A549 (cell line): ENCODE measurements at regions not wholly inside any gene's neighbourhood (a gene's known extent, or its start where the extent isn't known, plus 50 kb on each side); places are given as distances from the start of the nearest gene placed in this dataset.

Experiments
- CBX2 ChIP-seq: fragments of 200-600 bp; sonication (generic); IDR thresholded peaks from 2 replicates; pipeline ENCODE4 v1.6.1; 2016; ENCODE audit warnings: low read depth, mild to moderate bottlenecking, borderline replicate concordance
- CHD2 ChIP-seq: fragments of 150-350 bp; IDR thresholded peaks from 2 replicates; pipeline ENCODE4 v1.6.1; 2014; ENCODE audit warnings: low read length; ENCODE audit not compliant: partially characterized antibody
- EHMT2 ChIP-seq: fragments of 200-600 bp; sonication (generic); IDR thresholded peaks from 2 replicates; pipeline ENCODE4 v1.6.1; 2016; ENCODE audit warnings: antibody characterized with exemption, low read depth, mild to moderate bottlenecking, moderate library complexity
- MAFK ChIP-seq: fragments of 450-650 bp; IDR thresholded peaks from 2 replicates; pipeline ENCODE4 v1.6.1; 2014; ENCODE audit not compliant: partially characterized antibody
- MYC ChIP-seq: IDR thresholded peaks from 2 replicates; pipeline ENCODE4 v1.6.1; 2012; ENCODE audit warnings: mild to moderate bottlenecking, inconsistent platforms, low read length, improper control_type of control experiment, borderline replicate concordance
- POLR2A ChIP-seq: IDR thresholded peaks from 2 replicates; pipeline ENCODE4 v1.6.1; 2012; ENCODE audit warnings: mild to moderate bottlenecking, low read length
- RNF2 ChIP-seq: fragments of 200-600 bp; sonication (generic); IDR thresholded peaks from 2 replicates; pipeline ENCODE4 v1.6.1; 2016; ENCODE audit warnings: low read depth, mild to moderate bottlenecking, antibody characterized with exemption, moderate library complexity, borderline replicate concordance
- SMC3 ChIP-seq: fragments of >200 bp; sonication (Bioruptor Twin); formaldehyde crosslinking; IDR thresholded peaks from 3 replicates; pipeline ENCODE4 v1.6.1; 2018; ENCODE audit warnings: inconsistent platforms
- ZFP36 ChIP-seq: fragments of 450-650 bp; IDR thresholded peaks from 2 replicates; pipeline ENCODE4 v1.6.1; 2014; ENCODE audit warnings: borderline replicate concordance; ENCODE audit not compliant: partially characterized antibody
- TF ChIP-seq, protein P1 (sequence below): fragments of 150-350 bp; IDR thresholded peaks from 2 replicates; pipeline ENCODE4 v1.6.1; 2014; ENCODE audit warnings: low read depth, mild to moderate bottlenecking, low read length
- TF ChIP-seq, protein P2 (sequence below): fragments of >200 bp; sonication (Bioruptor Twin); formaldehyde crosslinking; IDR thresholded peaks from 3 replicates; pipeline ENCODE4 v1.5.1; 2016
- TF ChIP-seq, protein P3 (sequence below): IDR thresholded peaks from 2 replicates; pipeline ENCODE4 v1.6.1; 2012

DNA sequence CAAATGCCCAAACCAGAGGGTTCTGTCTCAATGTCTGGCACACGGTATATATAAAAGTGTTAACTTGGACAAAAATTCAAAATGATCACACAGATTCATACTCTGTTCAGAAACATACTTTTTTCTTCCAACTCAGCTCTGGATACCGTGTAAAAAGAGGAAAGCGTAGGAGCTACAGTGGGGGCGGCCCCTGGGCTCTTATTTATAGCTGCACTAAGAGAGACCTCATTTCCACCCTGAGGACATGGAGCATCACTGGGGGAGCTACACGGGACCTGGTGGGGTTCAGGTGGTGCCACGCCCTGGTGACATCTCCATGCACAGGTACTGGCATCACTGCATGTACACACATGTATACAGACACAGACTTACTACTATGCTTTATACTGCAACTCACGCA lies 185.9 kb upstream of the FOXQ1 start:
- TF ChIP-seq MAFK (no peak), RNF2 (no peak), CBX2 (no peak), SMC3 (no peak), EHMT2 (no peak), POLR2A (no peak), CHD2 (no peak), ZFP36 (no peak), MYC (no peak)
- TF ChIP-seq, protein P1, sequence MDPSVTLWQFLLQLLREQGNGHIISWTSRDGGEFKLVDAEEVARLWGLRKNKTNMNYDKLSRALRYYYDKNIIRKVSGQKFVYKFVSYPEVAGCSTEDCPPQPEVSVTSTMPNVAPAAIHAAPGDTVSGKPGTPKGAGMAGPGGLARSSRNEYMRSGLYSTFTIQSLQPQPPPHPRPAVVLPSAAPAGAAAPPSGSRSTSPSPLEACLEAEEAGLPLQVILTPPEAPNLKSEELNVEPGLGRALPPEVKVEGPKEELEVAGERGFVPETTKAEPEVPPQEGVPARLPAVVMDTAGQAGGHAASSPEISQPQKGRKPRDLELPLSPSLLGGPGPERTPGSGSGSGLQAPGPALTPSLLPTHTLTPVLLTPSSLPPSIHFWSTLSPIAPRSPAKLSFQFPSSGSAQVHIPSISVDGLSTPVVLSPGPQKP = no peak
- TF ChIP-seq, protein P2, sequence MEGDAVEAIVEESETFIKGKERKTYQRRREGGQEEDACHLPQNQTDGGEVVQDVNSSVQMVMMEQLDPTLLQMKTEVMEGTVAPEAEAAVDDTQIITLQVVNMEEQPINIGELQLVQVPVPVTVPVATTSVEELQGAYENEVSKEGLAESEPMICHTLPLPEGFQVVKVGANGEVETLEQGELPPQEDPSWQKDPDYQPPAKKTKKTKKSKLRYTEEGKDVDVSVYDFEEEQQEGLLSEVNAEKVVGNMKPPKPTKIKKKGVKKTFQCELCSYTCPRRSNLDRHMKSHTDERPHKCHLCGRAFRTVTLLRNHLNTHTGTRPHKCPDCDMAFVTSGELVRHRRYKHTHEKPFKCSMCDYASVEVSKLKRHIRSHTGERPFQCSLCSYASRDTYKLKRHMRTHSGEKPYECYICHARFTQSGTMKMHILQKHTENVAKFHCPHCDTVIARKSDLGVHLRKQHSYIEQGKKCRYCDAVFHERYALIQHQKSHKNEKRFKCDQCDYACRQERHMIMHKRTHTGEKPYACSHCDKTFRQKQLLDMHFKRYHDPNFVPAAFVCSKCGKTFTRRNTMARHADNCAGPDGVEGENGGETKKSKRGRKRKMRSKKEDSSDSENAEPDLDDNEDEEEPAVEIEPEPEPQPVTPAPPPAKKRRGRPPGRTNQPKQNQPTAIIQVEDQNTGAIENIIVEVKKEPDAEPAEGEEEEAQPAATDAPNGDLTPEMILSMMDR = no peak
- TF ChIP-seq, protein P3, sequence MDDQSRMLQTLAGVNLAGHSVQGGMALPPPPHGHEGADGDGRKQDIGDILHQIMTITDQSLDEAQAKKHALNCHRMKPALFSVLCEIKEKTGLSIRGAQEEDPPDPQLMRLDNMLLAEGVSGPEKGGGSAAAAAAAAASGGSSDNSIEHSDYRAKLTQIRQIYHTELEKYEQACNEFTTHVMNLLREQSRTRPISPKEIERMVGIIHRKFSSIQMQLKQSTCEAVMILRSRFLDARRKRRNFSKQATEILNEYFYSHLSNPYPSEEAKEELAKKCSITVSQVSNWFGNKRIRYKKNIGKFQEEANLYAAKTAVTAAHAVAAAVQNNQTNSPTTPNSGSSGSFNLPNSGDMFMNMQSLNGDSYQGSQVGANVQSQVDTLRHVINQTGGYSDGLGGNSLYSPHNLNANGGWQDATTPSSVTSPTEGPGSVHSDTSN = no peak
